PC-9 (cell line): ENCODE measurements at regions not wholly inside any gene's neighbourhood (a gene's known extent, or its start where the extent isn't known, plus 50 kb on each side); places are given as distances from the start of the nearest gene placed in this dataset.

ENCODE experiments used
- EZH2 ChIP-seq: fragments of 200-600 bp; sonication (generic); IDR thresholded peaks from 2 replicates; pipeline ENCODE4 v1.8.0; 2017; ENCODE audit warnings: antibody characterized with exemption, low read depth
- TF ChIP-seq, protein P1 (sequence below): fragments of 200-600 bp; sonication (generic); conservative IDR thresholded peaks from 2 replicates; pipeline ENCODE4 v1.6.1; 2017; ENCODE audit warnings: mixed run types, antibody characterized with exemption, mild to moderate bottlenecking, moderate library complexity

DNA sequence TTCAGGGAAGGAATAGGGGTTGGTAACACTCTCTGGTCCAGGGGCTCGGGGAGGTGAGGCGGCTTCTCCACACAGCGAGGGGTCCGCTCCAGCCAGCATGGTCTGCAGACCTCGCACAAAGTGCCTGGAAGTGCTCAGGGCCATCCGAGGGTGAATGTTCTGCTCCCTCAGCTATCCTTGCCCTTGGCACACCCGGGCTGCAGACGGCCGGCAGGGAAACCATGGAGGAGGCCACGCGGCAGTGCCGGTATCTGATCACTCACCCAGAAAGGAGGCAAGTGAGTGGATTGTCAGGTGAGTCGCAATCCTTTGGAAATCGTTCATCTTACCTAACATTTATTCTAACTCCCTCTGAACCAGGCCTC lies 62.0 kb downstream of the DLL1 start:
- TF ChIP-seq, protein P1, sequence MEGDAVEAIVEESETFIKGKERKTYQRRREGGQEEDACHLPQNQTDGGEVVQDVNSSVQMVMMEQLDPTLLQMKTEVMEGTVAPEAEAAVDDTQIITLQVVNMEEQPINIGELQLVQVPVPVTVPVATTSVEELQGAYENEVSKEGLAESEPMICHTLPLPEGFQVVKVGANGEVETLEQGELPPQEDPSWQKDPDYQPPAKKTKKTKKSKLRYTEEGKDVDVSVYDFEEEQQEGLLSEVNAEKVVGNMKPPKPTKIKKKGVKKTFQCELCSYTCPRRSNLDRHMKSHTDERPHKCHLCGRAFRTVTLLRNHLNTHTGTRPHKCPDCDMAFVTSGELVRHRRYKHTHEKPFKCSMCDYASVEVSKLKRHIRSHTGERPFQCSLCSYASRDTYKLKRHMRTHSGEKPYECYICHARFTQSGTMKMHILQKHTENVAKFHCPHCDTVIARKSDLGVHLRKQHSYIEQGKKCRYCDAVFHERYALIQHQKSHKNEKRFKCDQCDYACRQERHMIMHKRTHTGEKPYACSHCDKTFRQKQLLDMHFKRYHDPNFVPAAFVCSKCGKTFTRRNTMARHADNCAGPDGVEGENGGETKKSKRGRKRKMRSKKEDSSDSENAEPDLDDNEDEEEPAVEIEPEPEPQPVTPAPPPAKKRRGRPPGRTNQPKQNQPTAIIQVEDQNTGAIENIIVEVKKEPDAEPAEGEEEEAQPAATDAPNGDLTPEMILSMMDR = no peak
- no peak for TF ChIP-seq EZH2
